Left lung (tissue), 4 donors: ENCODE measurements at regions not wholly inside any gene's neighbourhood (a gene's known extent, or its start where the extent isn't known, plus 50 kb on each side); places are given as distances from the start of the nearest gene placed in this dataset.

ENCODE experiments used
- ATAC-seq: fragments of 200-7000 bp; cut with Tn5 transposase; one replicate; pipeline ENCODE4 v1.9.1; 2020; ENCODE audit warnings: moderate library complexity
- DNase-seq, 4 donors: peaks; one replicate each; pipeline ENCODE4 v3.0.0-alpha.2; 2013 to 2020
- H3K27ac ChIP-seq, 2 donors: fragments of 200-600 bp; sonication (generic) in 1 of 2; one replicate each; pipeline versions ENCODE4 v1.5.0 to v1.8.0; 2020 to 2021
- H3K27me3 ChIP-seq, 2 donors: fragments of 200-600 bp; sonication (generic) in 1 of 2; one replicate each; pipeline versions ENCODE4 v1.5.0 to v1.8.0; 2020 to 2021
- H3K36me3 ChIP-seq, 2 donors: fragments of 200-600 bp; sonication (generic) in 1 of 2; one replicate each; pipeline versions ENCODE4 v1.5.0 to v1.8.0; 2020 to 2021
- H3K4me1 ChIP-seq, 2 donors: fragments of 200-600 bp; one replicate each; pipeline ENCODE4 v1.8.0; 2021
- H3K4me3 ChIP-seq, 2 donors: fragments of 200-600 bp; sonication (generic) in 1 of 2; one replicate each; pipeline versions ENCODE4 v1.5.0 to v1.8.0; 2020 to 2021; ENCODE audit warnings: mild to moderate bottlenecking in 1 of 2
- H3K9me3 ChIP-seq, 2 donors: fragments of 200-600 bp; sonication (generic) in 1 of 2; one replicate each; pipeline versions ENCODE4 v1.5.0 to v1.8.0; 2020 to 2021
- CTCF ChIP-seq, 2 donors: fragments of 200-600 bp; sonication (generic) in 1 of 2; IDR thresholded peaks; one replicate each; pipeline versions ENCODE4 v1.5.0 to v1.8.0; 2021; ENCODE audit warnings: antibody characterized with exemption in 2 of 2
- intact Hi-C, 2 donors: fragments of 100-400 bp; cut with DNase I; formaldehyde crosslinking; loops; one replicate each; pipeline versions ENCODE4 v1.11.2 to v1.14.2; 2022
- donor health status: DM: no; HTN: yes; CAD: no.
- donor health status: DM: no; HTN: no; CAD: no.

- ATAC-seq = no peak
- Histone ChIP-seq H3K36me3 (no peaks in the 10 kb centered on the region), H3K4me3 (no peak overlapping the region), H3K27ac (no peak overlapping the region), H3K27me3 (no peaks in the 10 kb centered on the region), H3K4me1 (no peaks in the 10 kb centered on the region), H3K9me3 (no peaks in the 10 kb centered on the region)
- intact Hi-C loops = no loop called here
- no peak for DNase-seq
- TF ChIP-seq CTCF (IDR thresholded peaks at IDR 0.05) = no peak
Measured at GRCh38 chr5:165370794-165371193, 1865.4 kb downstream of the MAT2B start.

DNA sequence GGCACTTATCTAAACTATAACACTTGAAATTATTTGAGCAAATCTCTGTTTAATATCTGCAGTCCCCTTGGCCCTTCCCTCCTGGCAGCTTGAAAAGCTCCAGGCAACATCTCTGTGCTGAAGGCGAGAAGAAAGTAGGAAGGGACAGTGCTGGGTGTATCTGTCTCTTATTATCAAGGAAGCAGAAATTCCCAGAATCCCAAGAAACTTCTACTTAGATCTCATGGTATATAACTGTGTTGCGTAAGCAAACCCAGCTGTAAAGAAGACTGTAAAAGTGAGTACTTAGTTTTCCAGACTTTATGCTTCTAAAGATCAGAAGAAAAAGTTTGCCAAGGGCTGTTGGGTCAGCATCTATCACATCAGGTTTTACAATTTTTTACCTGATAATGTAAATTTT lies 1869.8 kb downstream of the MAT2B start:
- intact Hi-C loops = no loop called here
- no peaks in the 10 kb centered on the region for H3K9me3 ChIP-seq
- TF ChIP-seq CTCF (IDR thresholded peaks at IDR 0.05) = no peak
- no peaks in the 10 kb centered on the region for H3K27me3 ChIP-seq
- no peak overlapping the region for H3K4me3 ChIP-seq
- DNase-seq (peak in 1 of 4 donors; percentile 10), ATAC-seq (no peak)
- no peaks in the 10 kb centered on the region for H3K4me1 ChIP-seq
- no peaks in the 10 kb centered on the region for H3K36me3 ChIP-seq
- H3K27ac ChIP-seq = no peak overlapping the region

DNA sequence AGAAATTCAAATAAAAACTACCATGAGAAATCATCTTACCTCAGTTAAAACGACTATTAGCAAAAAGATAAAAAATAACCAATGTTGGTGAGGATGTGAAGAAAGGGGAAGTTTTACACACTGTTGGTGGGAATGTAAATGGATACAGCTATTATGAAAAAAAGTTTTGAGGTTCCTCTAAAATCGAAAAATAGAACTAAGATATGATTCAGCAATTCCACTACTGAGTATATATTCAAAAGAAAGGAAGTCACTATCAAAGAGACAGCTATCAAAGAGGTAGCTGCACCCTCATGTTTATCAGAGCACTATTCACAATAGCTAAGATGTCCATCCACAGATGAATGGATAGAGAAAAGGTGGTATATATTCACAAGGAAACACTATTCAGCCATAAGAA lies 1888.4 kb downstream of the MAT2B start:
- no peaks in the 10 kb centered on the region for H3K27me3 ChIP-seq
- no peaks in the 10 kb centered on the region for H3K4me1 ChIP-seq
- no peak overlapping the region for H3K27ac ChIP-seq
- TF ChIP-seq CTCF (IDR thresholded peaks at IDR 0.05) = no peak
- H3K4me3 ChIP-seq = no peak overlapping the region
- no peaks in the 10 kb centered on the region for H3K36me3 ChIP-seq
- peaks cover 0 to 16% of the 10 kb centered on the region in 2 donors for H3K9me3 ChIP-seq
- intact Hi-C loops = no loop called here
- ATAC-seq = no peak
- DNase-seq = no peak

GRCh38 chr5:165397516-165397915 lies 1892.1 kb downstream of the MAT2B start:
- no peak overlapping the region for H3K27ac ChIP-seq
- intact Hi-C loops = no loop called here
- DNase-seq = no peak
- no peaks in the 10 kb centered on the region for H3K27me3 ChIP-seq
- no peak for ATAC-seq
- H3K4me1 ChIP-seq = no peaks in the 10 kb centered on the region
- no peak overlapping the region for H3K4me3 ChIP-seq
- H3K9me3 ChIP-seq = no peaks in the 10 kb centered on the region
- H3K36me3 ChIP-seq = no peaks in the 10 kb centered on the region
- no peak for TF ChIP-seq CTCF (IDR thresholded peaks at IDR 0.05)

- Histone ChIP-seq H3K9me3 (no peaks in the 10 kb centered on the region), H3K27ac (no peak overlapping the region), H3K36me3 (no peaks in the 10 kb centered on the region), H3K27me3 (no peaks in the 10 kb centered on the region), H3K4me3 (no peak overlapping the region), H3K4me1 (no peaks in the 10 kb centered on the region)
- TF ChIP-seq CTCF (IDR thresholded peaks at IDR 0.05) = no peak
- DNase-seq = peak in 2 of 4 donors; percentile 48 to 67
- intact Hi-C loops = no loop called here
- ATAC-seq = no peak
Measured at GRCh38 chr5:165400086-165400485, 1894.7 kb downstream of the MAT2B start.
